ENCODE measurements at regions not wholly inside any gene's neighbourhood (a gene's known extent, or its start where the extent isn't known, plus 50 kb on each side); places are given as distances from the start of the nearest gene placed in this dataset.

DNA sequence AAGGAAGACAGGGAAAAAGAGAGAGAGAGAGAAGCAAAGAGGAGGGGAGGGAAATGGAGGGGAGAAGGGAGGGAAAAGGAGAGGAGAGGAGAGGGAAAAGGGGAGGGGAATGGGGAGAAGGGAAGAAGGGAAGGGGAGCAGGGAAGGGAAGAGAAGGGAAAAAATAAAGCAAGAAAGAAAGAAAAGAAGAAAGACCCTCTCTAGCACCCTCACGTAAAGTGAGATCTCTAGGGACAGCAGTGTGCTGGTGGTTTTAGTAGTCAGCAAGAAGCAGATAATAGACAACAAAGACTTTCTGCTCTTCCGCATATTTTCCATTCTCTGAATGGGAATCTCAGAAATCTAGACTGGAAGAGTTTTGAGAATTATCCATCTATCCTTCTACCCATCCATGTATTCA lies 201.8 kb upstream of the RFC3 start:
- H3K9me1 ChIP-seq (ENCODE audit: insufficient read depth, low read length), result no peaks in the 10 kb centered on the region
- no peaks in the 10 kb centered on the region for H3K9me3 ChIP-seq (ENCODE audit: control insufficient read depth, insufficient read depth, low read length)
- ATAC-seq (ENCODE audit: low read depth), result no peak
- H2AK9ac ChIP-seq (replicated peaks; ENCODE audit: low read depth, low read length, poor library complexity), result no peak overlapping the region
- no CpG with 5 or more reads among the region's 2 CpGs for WGBS, 2 experiments (ENCODE audit: extremely low coverage in 2 of 2, insufficient read length in 1 of 2)
- H2AFZ ChIP-seq (replicated peaks; ENCODE audit: low read length, poor library complexity), result no peak overlapping the region
- H2BK15ac ChIP-seq (ENCODE audit: low read depth, low read length), result no peak overlapping the region
- H3K27me3 ChIP-seq (ENCODE audit: control insufficient read depth, insufficient read depth, low read length), result no peaks in the 10 kb centered on the region
- no peak for DNase-seq
- no peaks in the 10 kb centered on the region for H4K20me1 ChIP-seq (ENCODE audit: insufficient read depth, low read length)
- H3K4me2 ChIP-seq (ENCODE audit: low read depth, low read length), result no peak overlapping the region
- ChIA-PET POLR2A (ENCODE audit: unreplicated experiment) (no interaction called here), CTCF (no interaction called here)
- no peak overlapping the region for H4K91ac ChIP-seq (ENCODE audit: insufficient read depth, low read depth, low read length)
- no peak overlapping the region for H3K4ac ChIP-seq (ENCODE audit: low read depth, low read length)
- H2BK120ac ChIP-seq (ENCODE audit: low read depth, low read length), result no peak overlapping the region
- H4K8ac ChIP-seq (ENCODE audit: low read depth in 2 of 2, low read length in 2 of 2), result no peak overlapping the region
- H2AK5ac ChIP-seq (ENCODE audit: low read depth, low read length), result no peak overlapping the region
- H4K5ac ChIP-seq (ENCODE audit: low read depth, low read length), result no peak overlapping the region
- no peak overlapping the region for H3K9ac ChIP-seq (ENCODE audit: low read depth, low read length)
- no peaks in the 10 kb centered on the region for H3K4me1 ChIP-seq (ENCODE audit: control insufficient read depth, insufficient read depth, low read length)
- no peak overlapping the region for H2BK20ac ChIP-seq (ENCODE audit: low read depth, low read length)
- H3K23ac ChIP-seq (ENCODE audit: low read depth, low read length), result no peak overlapping the region
- dilution Hi-C loops (cut with HindIII; ENCODE audit: low sequenced_read_pairs, unreplicated experiment), result no loop called here
- H3K4me3 ChIP-seq (ENCODE audit: insufficient read depth, low read depth, low read length), result no peak overlapping the region
- no peaks in the 10 kb centered on the region for H3K36me3 ChIP-seq (ENCODE audit: control insufficient read depth, insufficient read depth, low read length)
- H3K14ac ChIP-seq (replicated peaks; ENCODE audit: low read depth, low read length), result no peak overlapping the region
- H3K79me1 ChIP-seq (ENCODE audit: low read depth in 1 of 2, low read length in 2 of 2), result no peaks in the 10 kb centered on the region
- no peak overlapping the region for H3K18ac ChIP-seq (ENCODE audit: low read depth, low read length)
- H2BK5ac ChIP-seq (ENCODE audit: low read depth, low read length, poor library complexity, severe bottlenecking), result no peak overlapping the region
- BruUV-seq (replicated peaks), result no TSS peak
- in situ Hi-C loops (cut with MboI; ENCODE audit: low sequenced_read_pairs), result no loop called here
- H3K27ac ChIP-seq (ENCODE audit: insufficient read depth, low read length), result no peak overlapping the region
- H3K56ac ChIP-seq (ENCODE audit: extremely low read depth, insufficient read depth, low read length), result no peak overlapping the region
- intact Hi-C loops (cut with micrococcal nuclease), result no loop called here
- TF ChIP-seq MAZ (IDR thresholded peaks at IDR 0.05; ENCODE audit: borderline replicate concordance, low read depth, low read length) (no peak), RCOR1 (IDR thresholded peaks at IDR 0.05; ENCODE audit: insufficient replicate concordance, low read length) (no peak), SMC3 (IDR thresholded peaks at IDR 0.05; ENCODE audit: low read depth, low read length) (no peak), RAD21 (IDR thresholded peaks at IDR 0.05; ENCODE audit: low read length) (no peak), MAFK (IDR thresholded peaks at IDR 0.05; ENCODE audit: low read depth, low read length) (no peak), CEBPB (IDR thresholded peaks at IDR 0.05; ENCODE audit: low read depth, low read length) (no peak)
- TF ChIP-seq, protein P1, sequence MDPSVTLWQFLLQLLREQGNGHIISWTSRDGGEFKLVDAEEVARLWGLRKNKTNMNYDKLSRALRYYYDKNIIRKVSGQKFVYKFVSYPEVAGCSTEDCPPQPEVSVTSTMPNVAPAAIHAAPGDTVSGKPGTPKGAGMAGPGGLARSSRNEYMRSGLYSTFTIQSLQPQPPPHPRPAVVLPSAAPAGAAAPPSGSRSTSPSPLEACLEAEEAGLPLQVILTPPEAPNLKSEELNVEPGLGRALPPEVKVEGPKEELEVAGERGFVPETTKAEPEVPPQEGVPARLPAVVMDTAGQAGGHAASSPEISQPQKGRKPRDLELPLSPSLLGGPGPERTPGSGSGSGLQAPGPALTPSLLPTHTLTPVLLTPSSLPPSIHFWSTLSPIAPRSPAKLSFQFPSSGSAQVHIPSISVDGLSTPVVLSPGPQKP (IDR thresholded peaks at IDR 0.05; ENCODE audit: borderline replicate concordance, low read depth, low read length), result no peak
- TF ChIP-seq, protein P2, sequence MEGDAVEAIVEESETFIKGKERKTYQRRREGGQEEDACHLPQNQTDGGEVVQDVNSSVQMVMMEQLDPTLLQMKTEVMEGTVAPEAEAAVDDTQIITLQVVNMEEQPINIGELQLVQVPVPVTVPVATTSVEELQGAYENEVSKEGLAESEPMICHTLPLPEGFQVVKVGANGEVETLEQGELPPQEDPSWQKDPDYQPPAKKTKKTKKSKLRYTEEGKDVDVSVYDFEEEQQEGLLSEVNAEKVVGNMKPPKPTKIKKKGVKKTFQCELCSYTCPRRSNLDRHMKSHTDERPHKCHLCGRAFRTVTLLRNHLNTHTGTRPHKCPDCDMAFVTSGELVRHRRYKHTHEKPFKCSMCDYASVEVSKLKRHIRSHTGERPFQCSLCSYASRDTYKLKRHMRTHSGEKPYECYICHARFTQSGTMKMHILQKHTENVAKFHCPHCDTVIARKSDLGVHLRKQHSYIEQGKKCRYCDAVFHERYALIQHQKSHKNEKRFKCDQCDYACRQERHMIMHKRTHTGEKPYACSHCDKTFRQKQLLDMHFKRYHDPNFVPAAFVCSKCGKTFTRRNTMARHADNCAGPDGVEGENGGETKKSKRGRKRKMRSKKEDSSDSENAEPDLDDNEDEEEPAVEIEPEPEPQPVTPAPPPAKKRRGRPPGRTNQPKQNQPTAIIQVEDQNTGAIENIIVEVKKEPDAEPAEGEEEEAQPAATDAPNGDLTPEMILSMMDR (conservative IDR thresholded peaks at IDR 0.05; ENCODE audit: low read depth, low read length), result no peak
- TF ChIP-seq, protein P3, sequence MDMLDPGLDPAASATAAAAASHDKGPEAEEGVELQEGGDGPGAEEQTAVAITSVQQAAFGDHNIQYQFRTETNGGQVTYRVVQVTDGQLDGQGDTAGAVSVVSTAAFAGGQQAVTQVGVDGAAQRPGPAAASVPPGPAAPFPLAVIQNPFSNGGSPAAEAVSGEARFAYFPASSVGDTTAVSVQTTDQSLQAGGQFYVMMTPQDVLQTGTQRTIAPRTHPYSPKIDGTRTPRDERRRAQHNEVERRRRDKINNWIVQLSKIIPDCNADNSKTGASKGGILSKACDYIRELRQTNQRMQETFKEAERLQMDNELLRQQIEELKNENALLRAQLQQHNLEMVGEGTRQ (IDR thresholded peaks at IDR 0.05; ENCODE audit: low read depth, low read length), result no peak

Measured in IMR-90 (cell line).